HCT116 (cell line): ENCODE measurements at regions not wholly inside any gene's neighbourhood (a gene's known extent, or its start where the extent isn't known, plus 50 kb on each side); places are given as distances from the start of the nearest gene placed in this dataset.

ENCODE experiments used
- ATF3 ChIP-seq: IDR thresholded peaks from 2 replicates; pipeline ENCODE4 v1.6.1; 2012
- CTCF ChIP-seq, 3 experiments: fragments of 200-600 bp in 1 of 3; sonication (generic) in 1 of 3; IDR thresholded peaks in 2 of 3; conservative IDR thresholded peaks in 1 of 3; 2 replicates each; pipeline ENCODE4 v1.5.1; 2012 to 2017; ENCODE audit warnings: low read depth in 2 of 3, low read length in 2 of 3, antibody characterized with exemption in 1 of 3, borderline replicate concordance in 1 of 3, control low read depth in 1 of 3, mild to moderate bottlenecking in 1 of 3, mixed read lengths in 1 of 3, mixed run types in 1 of 3, moderate library complexity in 1 of 3; ENCODE audit not compliant: insufficient read depth in 1 of 3
- EGR1 ChIP-seq: IDR thresholded peaks from 2 replicates; pipeline ENCODE4 v1.6.1; 2012; ENCODE audit warnings: low read depth
- FOSL1 ChIP-seq: IDR thresholded peaks from 2 replicates; pipeline ENCODE4 v1.6.1; 2012; ENCODE audit warnings: low read depth
- JUND ChIP-seq: IDR thresholded peaks from 2 replicates; pipeline ENCODE4 v1.6.1; 2012
- MAX ChIP-seq: IDR thresholded peaks from 2 replicates; pipeline ENCODE4 v1.6.1; 2012
- RAD21 ChIP-seq: IDR thresholded peaks from 2 replicates; pipeline ENCODE4 v1.6.1; 2012; ENCODE audit warnings: low read depth, mild to moderate bottlenecking
- REST ChIP-seq: IDR thresholded peaks from 2 replicates; pipeline ENCODE4 v1.6.1; 2012; ENCODE audit warnings: low read depth
- TCF7L2 ChIP-seq: IDR thresholded peaks from 2 replicates; pipeline ENCODE4 v1.7.0; 2011; ENCODE audit warnings: borderline replicate concordance, inconsistent platforms; ENCODE audit not compliant: insufficient read depth, insufficient read length; ENCODE audit errors: extremely low read depth
- YY1 ChIP-seq: IDR thresholded peaks from 2 replicates; pipeline ENCODE4 v1.6.1; 2011; ENCODE audit warnings: low read length, low read depth, moderate library complexity, mild to moderate bottlenecking; ENCODE audit not compliant: insufficient replicate concordance; ENCODE audit errors: extremely low read depth

- TF ChIP-seq YY1 (no peak), CTCF (IDR thresholded peaks at IDR 0.05 in 2 of 3, conservative IDR thresholded peaks at IDR 0.05 in 1 of 3; ENCODE audit: borderline replicate concordance in 1 of 3, insufficient read depth in 1 of 3, low read depth in 2 of 3, low read length in 2 of 3) (no peak), REST (no peak), JUND (peak; percentile 60), FOSL1 (peak; percentile 69), ATF3 (no peak), MAX (no peak), EGR1 (no peak), TCF7L2 (no peak), RAD21 (no peak)
Observed at GRCh38 chr4:83889802-83890201, 353.9 kb downstream of the GPAT3 start (continued).
